K562 (cell line): ENCODE measurements at regions not wholly inside any gene's neighbourhood (a gene's known extent, or its start where the extent isn't known, plus 50 kb on each side); places are given as distances from the start of the nearest gene placed in this dataset.

Experiments used
- ATAC-seq: fragments of 200-7000 bp; cut with Tn5 transposase; 3 replicates; pipeline ENCODE4 v1.9.1; 2020; ENCODE audit warnings: moderate library complexity
- BruUV-seq: library from RNA; stranded (reverse); fragments of 400-500 nt; replicated peaks from 2 replicates; lab custom pipeline; 2021; lab: Mats Ljungman, UMichigan
- CTCF ChIA-PET: fragments of 300-600 bp; formaldehyde crosslinking; extraction: SDS; loops from one replicate; lab custom pipeline; 2021; ENCODE audit warnings: low intra/inter-chr PET ratio; lab: Yijun Ruan, JAX
- POLR2A ChIA-PET: fragments of 300-600, 350-650 bp; sonication (Branson Sonifier 250); formaldehyde crosslinking; extraction: SDS; loops from one replicate; lab custom pipeline; 2021; ENCODE audit warnings: antibody characterized with exemption, inconsistent platforms; lab: Yijun Ruan, JAX
- DNase-seq, 4 experiments: peaks; one replicate each; pipeline versions ENCODE4 v3.0.0 to v3.0.0-alpha.2; 2011 to 2018; ENCODE audit warnings: low spot score in 3 of 4, mixed read lengths in 3 of 4; ENCODE audit errors: extremely low read depth in 1 of 4
- FAIRE-seq: peaks from 2 replicates; lab custom pipeline; 2011; peaks lifted over from hg19 to GRCh38; lab: Jason Lieb, UNC
- H2AFZ ChIP-seq: 2 replicates; pipeline ENCODE4 v1.6.0; 2011; ENCODE audit warnings: low read depth, low read length, control low read depth, inconsistent platforms
- H3K27ac ChIP-seq: fragments of 200-600 bp; 3 replicates; pipeline ENCODE4 v1.8.0; 2011; ENCODE audit warnings: low read depth, mild to moderate bottlenecking, control low read depth, inconsistent platforms, low read length, moderate library complexity, mixed read lengths; ENCODE audit errors: extremely low read depth
- H3K27me3 ChIP-seq, 2 experiments: fragments of 300-600 bp in 1 of 2; 2 replicates in 1 of 2; 3 replicates in 1 of 2; pipeline versions ENCODE4 v1.6.0 to v1.8.0; 2011; ENCODE audit warnings: inconsistent platforms in 2 of 2, low read length in 2 of 2, mild to moderate bottlenecking in 1 of 2, mixed read lengths in 1 of 2, moderate library complexity in 1 of 2; ENCODE audit not compliant: control insufficient read depth in 2 of 2, insufficient read depth in 2 of 2
- H3K36me3 ChIP-seq: fragments of 300-600 bp; 3 replicates; pipeline ENCODE4 v1.8.0; 2011; ENCODE audit warnings: mild to moderate bottlenecking, low read length, inconsistent platforms; ENCODE audit not compliant: control insufficient read depth, insufficient read depth
- H3K4me1 ChIP-seq, 2 experiments: fragments of 200-600 bp in 1 of 2; replicated peaks in 1 of 2; 2 replicates in 1 of 2; 3 replicates in 1 of 2; pipeline versions ENCODE4 v1.5.1 to v1.8.0; 2011; ENCODE audit warnings: inconsistent platforms in 2 of 2, low read length in 2 of 2, mild to moderate bottlenecking in 1 of 2, mixed read lengths in 1 of 2, moderate library complexity in 1 of 2; ENCODE audit not compliant: control insufficient read depth in 2 of 2, insufficient read depth in 2 of 2
- H3K4me2 ChIP-seq: 2 replicates; pipeline ENCODE4 v1.6.1; 2011; ENCODE audit warnings: low read length, control low read depth, inconsistent platforms, mixed read lengths; ENCODE audit not compliant: insufficient read depth
- H3K4me3 ChIP-seq: fragments of 200-600 bp; sonication (generic), shearing (Covaris generic); 2 replicates; pipeline ENCODE4 v1.5.1; 2016; ENCODE audit warnings: control low read depth, inconsistent platforms
- H3K79me2 ChIP-seq: fragments of 200-600 bp; 3 replicates; pipeline ENCODE4 v1.8.0; 2011; ENCODE audit warnings: low read length, inconsistent platforms; ENCODE audit not compliant: control insufficient read depth, insufficient read depth
- H3K9ac ChIP-seq, 2 experiments: 2 replicates each; pipeline versions ENCODE4 v1.6.0 to v1.6.1; 2011; ENCODE audit warnings: low read depth in 2 of 2, low read length in 2 of 2, control low read depth in 1 of 2, inconsistent platforms in 1 of 2, mild to moderate bottlenecking in 1 of 2, mixed read lengths in 1 of 2; ENCODE audit not compliant: insufficient read depth in 1 of 2
- H3K9me1 ChIP-seq: one replicate; pipeline ENCODE4 v1.6.0; 2011; ENCODE audit warnings: inconsistent platforms, mild to moderate bottlenecking, low read length, moderate library complexity; ENCODE audit not compliant: control insufficient read depth, insufficient read depth
- H3K9me3 ChIP-seq: replicated peaks from 2 replicates; pipeline ENCODE4 v1.5.1; 2011; ENCODE audit warnings: low read depth, low read length, inconsistent platforms; ENCODE audit not compliant: control insufficient read depth, insufficient read depth
- H4K20me1 ChIP-seq: replicated peaks from 2 replicates; pipeline ENCODE4 v1.6.1; 2011; ENCODE audit warnings: low read length, inconsistent platforms, mixed read lengths; ENCODE audit not compliant: control insufficient read depth, insufficient read depth
- HDAC3 ChIP-seq: fragments of 450-650 bp; IDR thresholded peaks from 2 replicates; pipeline ENCODE4 v1.6.1; 2018; ENCODE audit warnings: borderline replicate concordance, mild to moderate bottlenecking, moderate library complexity; ENCODE audit not compliant: partially characterized antibody
- HLTF ChIP-seq: fragments of 450-650 bp; IDR thresholded peaks from 2 replicates; pipeline ENCODE4 v1.6.1; 2016
- HNRNPL ChIP-seq: fragments of 200-400 bp; formaldehyde crosslinking; IDR thresholded peaks from 2 replicates; pipeline ENCODE4 v1.6.1; 2017; ENCODE audit warnings: low read depth, mild to moderate bottlenecking, low read length
- MAFF ChIP-seq: IDR thresholded peaks from 2 replicates; pipeline ENCODE4 v1.6.1; 2012; ENCODE audit warnings: low read length, improper control_type of control experiment
- MCM2 ChIP-seq: fragments of 450-650 bp; IDR thresholded peaks from 2 replicates; pipeline ENCODE4 v1.6.1; 2017; ENCODE audit warnings: low read depth, mild to moderate bottlenecking
- OTX1 ChIP-seq: fragments of 450-650 bp; formaldehyde crosslinking; IDR thresholded peaks from 2 replicates; pipeline ENCODE4 v1.4.0; 2022; ENCODE audit warnings: mild to moderate bottlenecking
- POLR2AphosphoS5 ChIP-seq: IDR thresholded peaks from 2 replicates; pipeline ENCODE4 v1.6.1; 2011; ENCODE audit warnings: mild to moderate bottlenecking, low read depth, low read length, moderate library complexity; ENCODE audit not compliant: control insufficient read depth, insufficient read depth
- SRSF1 ChIP-seq: fragments of 200-400 bp; formaldehyde crosslinking; IDR thresholded peaks from 2 replicates; pipeline ENCODE4 v1.6.1; 2017; ENCODE audit warnings: mild to moderate bottlenecking, low read depth, low read length, moderate library complexity
- TFAM ChIP-seq: fragments of 250-450 bp; sonication (Bioruptor Pico); conservative IDR thresholded peaks from 2 replicates; pipeline ENCODE4 v1.5.0; 2021; ENCODE audit warnings: mild to moderate bottlenecking, moderate library complexity
- UBTF ChIP-seq, 2 experiments: IDR thresholded peaks; 2 replicates each; pipeline ENCODE4 v1.6.1; 2012; ENCODE audit warnings: improper control_type of control experiment in 2 of 2, low read depth in 2 of 2, low read length in 2 of 2, borderline replicate concordance in 1 of 2
- XRCC5 ChIP-seq: fragments of 200-400 bp; formaldehyde crosslinking; IDR thresholded peaks from 2 replicates; pipeline ENCODE4 v1.6.1; 2017; ENCODE audit warnings: low read depth, mild to moderate bottlenecking, low read length
- ZNF436 ChIP-seq: fragments of 250-450, 450-650 bp; sonication (Bioruptor Pico); formaldehyde crosslinking; IDR thresholded peaks from 2 replicates; pipeline ENCODE4 v1.7.0; 2020; ENCODE audit warnings: mild to moderate bottlenecking
- ZNF511 ChIP-seq: sonication (generic); formaldehyde crosslinking; IDR thresholded peaks from 2 replicates; pipeline ENCODE4 v1.8.0; 2022; ENCODE audit warnings: mild to moderate bottlenecking, missing genetic modification reagents
- ZNF696 ChIP-seq: fragments of 250-450 bp; sonication (Bioruptor Pico); conservative IDR thresholded peaks from 2 replicates; pipeline ENCODE4 v1.4.0; 2020; ENCODE audit warnings: mild to moderate bottlenecking, moderate library complexity
- ZNF75A ChIP-seq: fragments of 450-650 bp; formaldehyde crosslinking; IDR thresholded peaks from 2 replicates; pipeline ENCODE4 v1.4.0; 2020; ENCODE audit warnings: mild to moderate bottlenecking
- WGBS: fragments of 100-300 bp; shearing (Covaris generic); methylation state at CpG from one replicate; pipeline ENCODE4 v1.1.6; 2016; ENCODE audit warnings: low coverage, mixed read lengths; ENCODE audit not compliant: insufficient coverage; ENCODE audit errors: missing lambda C conversion rate; 5-methylcytosine and 5-hydroxymethylcytosine counted together
- in situ Hi-C: fragments of 300-500 bp; cut with MboI; formaldehyde crosslinking; loops from 4 replicates; pipeline ENCODE4 v1.15.0; 2018; ENCODE audit warnings: inconsistent platforms, mixed read lengths
- intact Hi-C: fragments of 100-400 bp; cut with micrococcal nuclease; formaldehyde crosslinking; loops from 2 replicates; pipeline ENCODE4 v1.14.2; 2022

DNA sequence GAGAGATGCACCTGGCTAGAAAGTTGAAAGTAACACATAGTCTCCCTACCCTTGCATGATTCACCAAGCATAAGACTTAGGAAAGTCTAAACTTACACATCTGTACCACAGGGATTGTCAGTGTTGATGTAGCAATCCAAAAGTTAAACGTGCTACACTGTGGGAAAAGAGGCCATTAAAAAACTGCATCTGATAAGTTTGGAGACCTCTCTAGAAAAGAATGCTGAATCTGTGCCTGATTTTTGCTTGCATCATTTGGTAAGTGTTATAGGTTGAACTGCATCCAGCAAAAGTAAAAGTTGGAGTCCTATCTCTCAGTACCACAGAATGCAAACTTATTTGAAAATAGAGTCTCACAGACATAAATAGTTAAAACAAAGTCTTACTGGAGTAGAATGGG, 126.6 kb downstream of the SLC6A15 start:
- in situ Hi-C loops (no loop called here), intact Hi-C loops (no loop called here)
- H3K36me3 ChIP-seq = no peaks in the 10 kb centered on the region
- TF ChIP-seq HLTF (no peak), HDAC3 (no peak), HNRNPL (no peak), MAFF (no peak), OTX1 (CRISPR knock-in tag) (no peak), ZNF436 (CRISPR knock-in tag) (no peak), UBTF (IDR thresholded peaks at IDR 0.05; ENCODE audit: borderline replicate concordance in 1 of 2, low read depth in 2 of 2, low read length in 2 of 2) (no peak), MCM2 (no peak), ZNF696 (CRISPR knock-in tag) (no peak), ZNF75A (no peak), SRSF1 (no peak), POLR2AphosphoS5 (no peak), XRCC5 (no peak), TFAM (CRISPR knock-in tag) (no peak), ZNF511 (CRISPR knock-in tag) (no peak)
- H3K4me3 ChIP-seq = no peak overlapping the region
- ATAC-seq (no peak), FAIRE-seq (no peak), DNase-seq (no peak)
- no peak overlapping the region for H3K27ac ChIP-seq
- no peak overlapping the region for H3K4me2 ChIP-seq
- H3K9me1 ChIP-seq = no peaks in the 10 kb centered on the region
- no peak overlapping the region for H3K9ac ChIP-seq
- no peak overlapping the region for H2AFZ ChIP-seq
- no peaks in the 10 kb centered on the region for H3K9me3 ChIP-seq
- H3K79me2 ChIP-seq = no peaks in the 10 kb centered on the region
- no TSS peak for BruUV-seq
- no peaks in the 10 kb centered on the region for H4K20me1 ChIP-seq
- ChIA-PET POLR2A (no interaction called here), CTCF (no interaction called here)
- WGBS = 0% methylated on average over 1 of the region's 1 CpG
- H3K4me1 ChIP-seq = no peaks in the 10 kb centered on the region
- H3K27me3 ChIP-seq = no peaks in the 10 kb centered on the region
